Body of pancreas (tissue), 4 donors: ENCODE measurements at regions not wholly inside any gene's neighbourhood (a gene's known extent, or its start where the extent isn't known, plus 50 kb on each side); places are given as distances from the start of the nearest gene placed in this dataset.
"Not testable (repeated sequence)": the region's sequence is repeated elsewhere in the genome, so short reads cannot be mapped to it uniquely, and the experiment has no call there.

ENCODE experiments used
- CTCF ChIP-seq, 7 experiments: fragments of 450-650 bp in 4 of 7; fragments of 200-600 bp in 3 of 7; sonication (generic) in 3 of 7; IDR thresholded peaks; one replicate each; pipeline ENCODE4 v1.5.1; 2016 to 2019; ENCODE audit warnings: antibody characterized with exemption in 7 of 7
- POLR2A ChIP-seq, 3 donors: fragments of 450-650 bp; IDR thresholded peaks; one replicate each; pipeline ENCODE4 v1.6.1; 2016; ENCODE audit warnings: antibody characterized with exemption in 3 of 3, mild to moderate bottlenecking in 2 of 3

- TF ChIP-seq CTCF, POLR2A (IDR thresholded peaks at IDR 0.05): not testable (repeated sequence)
Observed at GRCh38 chr3:125774433-125775034, 179.2 kb upstream of the OSBPL11 start.
